ENCODE measurements at regions not wholly inside any gene's neighbourhood (a gene's known extent, or its start where the extent isn't known, plus 50 kb on each side); places are given as distances from the start of the nearest gene placed in this dataset.

GRCh38 chr3:148034353-148034752 lies 625.2 kb downstream of the ZIC1 start:
- no peak for FAIRE-seq

GRCh38 chr3:148036331-148036876 lies 627.2 kb downstream of the ZIC1 start:
- no peak for FAIRE-seq

- no peak for FAIRE-seq
Observed at GRCh38 chr3:148042663-148043445, 633.7 kb downstream of the ZIC1 start.

- FAIRE-seq, result no peak
Observed at GRCh38 chr3:148044151-148044550, 635.0 kb downstream of the ZIC1 start.

- no peak for FAIRE-seq
Observed at GRCh38 chr3:148054999-148055398, 642.7 kb upstream of the AGTR1 start.

- no peak for FAIRE-seq
Observed at GRCh38 chr3:148062590-148062989, 635.1 kb upstream of the AGTR1 start.

- peak; percentile 51 for FAIRE-seq
Observed at GRCh38 chr3:148066802-148067201, 630.9 kb upstream of the AGTR1 start.

GRCh38 chr3:148068466-148068865 lies 629.2 kb upstream of the AGTR1 start:
- no peak for FAIRE-seq

- FAIRE-seq, result no peak
Observed at GRCh38 chr3:148070041-148070440, 627.7 kb upstream of the AGTR1 start.

- no peak for FAIRE-seq
Observed at GRCh38 chr3:148073721-148074456, 623.8 kb upstream of the AGTR1 start.

GRCh38 chr3:148074946-148075345 lies 622.8 kb upstream of the AGTR1 start:
- FAIRE-seq, result no peak

GRCh38 chr3:148075771-148076716 lies 621.7 kb upstream of the AGTR1 start:
- no peak for FAIRE-seq

- peak; percentile 62 for FAIRE-seq
Observed at GRCh38 chr3:148077318-148077923, 620.3 kb upstream of the AGTR1 start.

GRCh38 chr3:148077965-148078364 lies 619.7 kb upstream of the AGTR1 start:
- FAIRE-seq, result no peak

- no peak for FAIRE-seq
Observed at GRCh38 chr3:148078658-148079057, 619.0 kb upstream of the AGTR1 start.

GRCh38 chr3:148079370-148079769 lies 618.3 kb upstream of the AGTR1 start:
- no peak for FAIRE-seq

- no peak for FAIRE-seq
Observed at GRCh38 chr3:148081926-148082325, 615.8 kb upstream of the AGTR1 start.

- no peak for FAIRE-seq
Observed at GRCh38 chr3:148082506-148083280, 615.0 kb upstream of the AGTR1 start.

GRCh38 chr3:148083526-148084182 lies 614.0 kb upstream of the AGTR1 start:
- no peak for FAIRE-seq

- no peak for FAIRE-seq
Observed at GRCh38 chr3:148084931-148085330, 612.8 kb upstream of the AGTR1 start.
